ENCODE measurements at regions not wholly inside any gene's neighbourhood (a gene's known extent, or its start where the extent isn't known, plus 50 kb on each side); places are given as distances from the start of the nearest gene placed in this dataset.
"Not testable (repeated sequence)": the region's sequence is repeated elsewhere in the genome, so short reads cannot be mapped to it uniquely, and the experiment has no call there.

- no peak for DNase-seq
These were observed 90.5 kb downstream of the ACTL7B start for GRCh38 chr9:108765265-108765664.

- no peak for DNase-seq
These were observed 93.3 kb downstream of the ACTL7B start for GRCh38 chr9:108762348-108763055.

GRCh38 chr9:108761655-108762347 lies 94.0 kb downstream of the ACTL7B start:
- peak; percentile 41 for DNase-seq

GRCh38 chr9:108760841-108761240 lies 94.9 kb downstream of the ACTL7B start:
- no peak for DNase-seq

GRCh38 chr9:108759835-108760234 lies 96.0 kb downstream of the ACTL7B start:
- no peak for DNase-seq

- DNase-seq: no peak
These were observed 96.4 kb downstream of the ACTL7B start for GRCh38 chr9:108759399-108759798.

- no peak for DNase-seq
These were observed 98.9 kb downstream of the ACTL7B start for GRCh38 chr9:108756746-108757490.

- DNase-seq: no peak
These were observed 99.8 kb downstream of the ACTL7B start for GRCh38 chr9:108755979-108756378.

- DNase-seq: no peak
These were observed 104.4 kb downstream of the ACTL7B start for GRCh38 chr9:108751369-108751768.

GRCh38 chr9:108750661-108751215 lies 105.0 kb downstream of the ACTL7B start:
- DNase-seq: no peak

- no peak for DNase-seq
These were observed 107.0 kb downstream of the ACTL7B start for GRCh38 chr9:108748776-108749175.

GRCh38 chr9:108746864-108747263 lies 108.9 kb downstream of the ACTL7B start:
- DNase-seq: no peak

GRCh38 chr9:108746001-108746400 lies 109.8 kb downstream of the ACTL7B start:
- no peak for DNase-seq

GRCh38 chr9:108744641-108745040 lies 111.1 kb downstream of the ACTL7B start:
- no peak for DNase-seq

GRCh38 chr9:108743901-108744371 lies 111.8 kb downstream of the ACTL7B start:
- DNase-seq: peak; percentile 54

- no peak for DNase-seq
These were observed 112.4 kb downstream of the ACTL7B start for GRCh38 chr9:108743416-108743815.

- no peak for DNase-seq
These were observed 113.6 kb downstream of the ACTL7B start for GRCh38 chr9:108742191-108742590.

- DNase-seq: not testable (repeated sequence)
These were observed 124.5 kb downstream of the ACTL7B start for GRCh38 chr9:108731292-108731691.

- no peak for DNase-seq
These were observed 128.1 kb downstream of the ACTL7B start for GRCh38 chr9:108727580-108728111.

- DNase-seq: no peak
These were observed 131.1 kb downstream of the ACTL7B start for GRCh38 chr9:108724652-108725051.

GRCh38 chr9:108724122-108724521 lies 131.7 kb downstream of the ACTL7B start:
- DNase-seq: no peak

- DNase-seq: no peak
These were observed 133.4 kb downstream of the ACTL7B start for GRCh38 chr9:108722396-108722795.
